ENCODE measurements at regions not wholly inside any gene's neighbourhood (a gene's known extent, or its start where the extent isn't known, plus 50 kb on each side); places are given as distances from the start of the nearest gene placed in this dataset.

- Histone ChIP-seq H3K27me3 (no peaks in the 10 kb centered on the region), H3K9me3 (replicated peaks) (no peaks in the 10 kb centered on the region), H3K4me1 (no peaks in the 10 kb centered on the region), H3K27ac (no peak overlapping the region), H3K4me3 (no peak overlapping the region), H3K36me3 (no peaks in the 10 kb centered on the region)
- no peak for DNase-seq
Measured at GRCh38 chr4:19304028-19304427, 947.7 kb upstream of the SLIT2 start.

- Histone ChIP-seq H3K27me3 (no peaks in the 10 kb centered on the region), H3K36me3 (no peaks in the 10 kb centered on the region), H3K4me3 (no peak overlapping the region), H3K27ac (no peak overlapping the region), H3K9me3 (replicated peaks) (no peaks in the 10 kb centered on the region), H3K4me1 (no peaks in the 10 kb centered on the region)
- DNase-seq: no peak
Measured at GRCh38 chr4:19301527-19301926, 950.2 kb upstream of the SLIT2 start.

GRCh38 chr4:19300213-19300612, 951.5 kb upstream of the SLIT2 start:
- H3K4me3 ChIP-seq: no peak overlapping the region
- DNase-seq: no peak
- no peaks in the 10 kb centered on the region for H3K36me3 ChIP-seq
- no peaks in the 10 kb centered on the region for H3K27me3 ChIP-seq
- H3K27ac ChIP-seq: no peak overlapping the region
- H3K9me3 ChIP-seq (replicated peaks): no peaks in the 10 kb centered on the region; the same call in 1 of the 2 replicates
- H3K4me1 ChIP-seq: no peaks in the 10 kb centered on the region

GRCh38 chr4:19298998-19299397, 952.7 kb upstream of the SLIT2 start:
- no peaks in the 10 kb centered on the region for H3K36me3 ChIP-seq
- no peaks in the 10 kb centered on the region; the same call in none of the 2 replicates for H3K9me3 ChIP-seq (replicated peaks)

GRCh38 chr4:19293781-19294180, 957.9 kb upstream of the SLIT2 start:
- H3K36me3 ChIP-seq: no peaks in the 10 kb centered on the region
- H3K4me1 ChIP-seq: no peaks in the 10 kb centered on the region

More at GRCh38 chr4:19298998-19299397, 952.7 kb upstream of the SLIT2 start:
- H3K4me3 ChIP-seq: no peak overlapping the region
- H3K4me1 ChIP-seq: no peaks in the 10 kb centered on the region
- H3K27ac ChIP-seq: no peak overlapping the region
- no peak for DNase-seq
- no peaks in the 10 kb centered on the region for H3K27me3 ChIP-seq

GRCh38 chr4:19293080-19293479, 958.6 kb upstream of the SLIT2 start:
- DNase-seq: no peak
- Histone ChIP-seq H3K27ac (no peak overlapping the region), H3K4me1 (no peaks in the 10 kb centered on the region), H3K9me3 (replicated peaks) (no peaks in the 10 kb centered on the region; the same call in none of the 2 replicates), H3K36me3 (no peaks in the 10 kb centered on the region), H3K4me3 (no peak overlapping the region), H3K27me3 (no peaks in the 10 kb centered on the region)

More at GRCh38 chr4:19293781-19294180, 957.9 kb upstream of the SLIT2 start:
- Histone ChIP-seq H3K27ac (no peak overlapping the region), H3K27me3 (no peaks in the 10 kb centered on the region), H3K4me3 (no peak overlapping the region), H3K9me3 (replicated peaks) (no peaks in the 10 kb centered on the region; the same call in none of the 2 replicates)
- no peak for DNase-seq

- H3K4me1 ChIP-seq: no peaks in the 10 kb centered on the region
- no peaks in the 10 kb centered on the region for H3K27me3 ChIP-seq
- H3K36me3 ChIP-seq: no peaks in the 10 kb centered on the region
- H3K27ac ChIP-seq: no peak overlapping the region
- H3K4me3 ChIP-seq: no peak overlapping the region
- no peaks in the 10 kb centered on the region for H3K9me3 ChIP-seq (replicated peaks)
- no peak for DNase-seq
Measured at GRCh38 chr4:19286924-19287323, 964.8 kb upstream of the SLIT2 start.

- Histone ChIP-seq H3K27ac (no peak overlapping the region), H3K4me1 (no peaks in the 10 kb centered on the region), H3K4me3 (no peak overlapping the region), H3K27me3 (no peaks in the 10 kb centered on the region), H3K36me3 (no peaks in the 10 kb centered on the region), H3K9me3 (replicated peaks) (no peaks in the 10 kb centered on the region)
- no peak for DNase-seq
Measured at GRCh38 chr4:19285146-19285545, 966.6 kb upstream of the SLIT2 start.

- no peaks in the 10 kb centered on the region for H3K36me3 ChIP-seq
- H3K9me3 ChIP-seq (replicated peaks): no peaks in the 10 kb centered on the region
- no peak overlapping the region for H3K27ac ChIP-seq
- DNase-seq: no peak
- H3K4me1 ChIP-seq: 0 out of 2 replicates have a peak, but pooled peaks cover 2% of the 10 kb centered on the region
- H3K4me3 ChIP-seq: no peak overlapping the region
- no peaks in the 10 kb centered on the region for H3K27me3 ChIP-seq
Measured at GRCh38 chr4:19278665-19279064, 973.0 kb upstream of the SLIT2 start.

- Histone ChIP-seq H3K27me3 (no peaks in the 10 kb centered on the region), H3K9me3 (replicated peaks) (no peaks in the 10 kb centered on the region), H3K36me3 (no peaks in the 10 kb centered on the region), H3K4me3 (no peak overlapping the region), H3K27ac (no peak overlapping the region), H3K4me1 (no peaks in the 10 kb centered on the region)
- no peak for DNase-seq
Measured at GRCh38 chr4:19266566-19266965, 985.1 kb upstream of the SLIT2 start.

- H3K4me3 ChIP-seq: no peak overlapping the region
- H3K27ac ChIP-seq: no peak overlapping the region
- H3K36me3 ChIP-seq: no peaks in the 10 kb centered on the region
- H3K9me3 ChIP-seq (replicated peaks): no peaks in the 10 kb centered on the region
- no peaks in the 10 kb centered on the region for H3K27me3 ChIP-seq
- DNase-seq: no peak
- no peaks in the 10 kb centered on the region for H3K4me1 ChIP-seq
Measured at GRCh38 chr4:19262467-19262866, 989.2 kb upstream of the SLIT2 start.

GRCh38 chr4:19260346-19260745, 991.4 kb upstream of the SLIT2 start:
- no peak for DNase-seq
- Histone ChIP-seq H3K27me3 (no peaks in the 10 kb centered on the region), H3K4me3 (no peak overlapping the region), H3K4me1 (no peaks in the 10 kb centered on the region), H3K9me3 (replicated peaks) (no peaks in the 10 kb centered on the region), H3K36me3 (no peaks in the 10 kb centered on the region), H3K27ac (no peak overlapping the region)

GRCh38 chr4:19259920-19260319, 991.8 kb upstream of the SLIT2 start:
- Histone ChIP-seq H3K9me3 (replicated peaks) (no peaks in the 10 kb centered on the region), H3K27ac (no peak overlapping the region), H3K36me3 (no peaks in the 10 kb centered on the region), H3K27me3 (no peaks in the 10 kb centered on the region), H3K4me1 (no peaks in the 10 kb centered on the region), H3K4me3 (no peak overlapping the region)
- DNase-seq: no peak

- DNase-seq: no peak
- Histone ChIP-seq H3K9me3 (replicated peaks) (no peaks in the 10 kb centered on the region), H3K27me3 (no peaks in the 10 kb centered on the region; the same call in 1 of the 2 replicates), H3K27ac (no peak overlapping the region), H3K4me1 (no peaks in the 10 kb centered on the region), H3K36me3 (no peaks in the 10 kb centered on the region), H3K4me3 (no peak overlapping the region)
Measured at GRCh38 chr4:19256823-19257222, 994.9 kb upstream of the SLIT2 start.

- no peaks in the 10 kb centered on the region for H3K36me3 ChIP-seq
- H3K27me3 ChIP-seq: no peaks in the 10 kb centered on the region; the same call in 1 of the 2 replicates
- no peaks in the 10 kb centered on the region for H3K9me3 ChIP-seq (replicated peaks)
- no peak overlapping the region for H3K4me3 ChIP-seq
- no peaks in the 10 kb centered on the region for H3K4me1 ChIP-seq
- DNase-seq: peak in 1 of 2 experiments; percentile 3
- no peak overlapping the region for H3K27ac ChIP-seq
Measured at GRCh38 chr4:19254486-19254885, 997.2 kb upstream of the SLIT2 start.

GRCh38 chr4:19248023-19248422, 1003.7 kb upstream of the SLIT2 start:
- no peak for DNase-seq
- Histone ChIP-seq H3K27ac (no peak overlapping the region), H3K27me3 (no peaks in the 10 kb centered on the region)

More at GRCh38 chr4:19248023-19248422, 1003.7 kb upstream of the SLIT2 start:
- Histone ChIP-seq H3K36me3 (no peaks in the 10 kb centered on the region), H3K4me3 (no peak overlapping the region), H3K4me1 (no peaks in the 10 kb centered on the region), H3K9me3 (replicated peaks) (no peaks in the 10 kb centered on the region)

Measured in SJCRH30 (cell line).